SIG-M5 treated with dmso at 0.1 percent for 504 hours (cell line): ENCODE measurements at regions not wholly inside any gene's neighbourhood (a gene's known extent, or its start where the extent isn't known, plus 50 kb on each side); places are given as distances from the start of the nearest gene placed in this dataset.
"Not testable (repeated sequence)": the region's sequence is repeated elsewhere in the genome, so short reads cannot be mapped to it uniquely, and the experiment has no call there.

Source experiments
- DNase-seq: peaks from one replicate; lab custom pipeline; 2025; ENCODE audit not compliant: unreplicated experiment; lab: John Stamatoyannopoulos, UW

- no peak for DNase-seq
Measured at GRCh38 chr21:35982717-35983116, 77.6 kb downstream of the SETD4 start.

- no peak for DNase-seq
Measured at GRCh38 chr21:35981514-35982070, 78.7 kb downstream of the SETD4 start.

- DNase-seq: no peak
Measured at GRCh38 chr21:35980821-35981220, 79.5 kb downstream of the SETD4 start.

- DNase-seq: not testable (repeated sequence)
Measured at GRCh38 chr21:35977860-35978259, 82.5 kb downstream of the SETD4 start.

- no peak for DNase-seq
Measured at GRCh38 chr21:35976929-35977328, 83.4 kb downstream of the SETD4 start.

- DNase-seq: no peak
Measured at GRCh38 chr21:35976481-35976880, 83.8 kb downstream of the SETD4 start.

GRCh38 chr21:35974775-35975174 lies 85.6 kb downstream of the SETD4 start:
- DNase-seq: no peak

- DNase-seq: no peak
Measured at GRCh38 chr21:35971824-35972223, 88.5 kb downstream of the SETD4 start.

- DNase-seq: no peak
Measured at GRCh38 chr21:35969281-35969680, 91.0 kb downstream of the SETD4 start.

- no peak for DNase-seq
Measured at GRCh38 chr21:35968564-35968963, 91.8 kb downstream of the SETD4 start.

GRCh38 chr21:35965699-35966098 lies 94.6 kb downstream of the SETD4 start:
- DNase-seq: no peak

- no peak for DNase-seq
Measured at GRCh38 chr21:35963920-35964451, 96.3 kb downstream of the SETD4 start.

- no peak for DNase-seq
Measured at GRCh38 chr21:35962917-35963316, 97.4 kb downstream of the SETD4 start.

- no peak for DNase-seq
Measured at GRCh38 chr21:35954066-35954465, 106.3 kb downstream of the SETD4 start.

- DNase-seq: peak; percentile 35
Measured at GRCh38 chr21:35953597-35953996, 106.7 kb downstream of the SETD4 start.

- DNase-seq: no peak
Measured at GRCh38 chr21:35952651-35953340, 107.5 kb downstream of the SETD4 start.

GRCh38 chr21:35948982-35949381 lies 111.3 kb downstream of the SETD4 start:
- no peak for DNase-seq

GRCh38 chr21:35945089-35945671 lies 115.1 kb downstream of the SETD4 start:
- no peak for DNase-seq

- no peak for DNase-seq
Measured at GRCh38 chr21:35943752-35944151, 116.6 kb downstream of the SETD4 start.

GRCh38 chr21:35942211-35943144 lies 117.8 kb downstream of the SETD4 start:
- peak; percentile 28 for DNase-seq
